GM23338 (cell line): ENCODE measurements at regions not wholly inside any gene's neighbourhood (a gene's known extent, or its start where the extent isn't known, plus 50 kb on each side); places are given as distances from the start of the nearest gene placed in this dataset.

Experiments used
- ATAC-seq: fragments of 200-7000 bp; cut with Tn5 transposase; 3 replicates; pipeline ENCODE4 v1.9.1; 2020
- DNase-seq: peaks from one replicate; pipeline ENCODE4 v3.0.0-alpha.2; 2015; ENCODE audit warnings: low spot score
- H2AFZ ChIP-seq: fragments of 200-600 bp; sonication (generic); 2 replicates; pipeline ENCODE4 v1.8.0; 2016; ENCODE audit warnings: antibody characterized with exemption, mild to moderate bottlenecking, moderate library complexity
- H3F3A ChIP-seq: fragments of 200-600 bp; sonication (generic); replicated peaks from 2 replicates; pipeline ENCODE4 v1.8.0; 2017; ENCODE audit warnings: antibody characterized with exemption, mixed run types, low read depth
- H3K27ac ChIP-seq: fragments of 200-600 bp; sonication (generic); 2 replicates; pipeline ENCODE4 v1.6.1; 2016; ENCODE audit warnings: low read depth
- H3K27me3 ChIP-seq: fragments of 200-600 bp; sonication (generic); 2 replicates; pipeline ENCODE4 v1.8.0; 2016; ENCODE audit warnings: mild to moderate bottlenecking, mixed run types, moderate library complexity; ENCODE audit not compliant: insufficient read depth
- H3K36me3 ChIP-seq: fragments of 200-600 bp; sonication (generic); 2 replicates; pipeline ENCODE4 v1.8.0; 2016; ENCODE audit warnings: mild to moderate bottlenecking; ENCODE audit not compliant: insufficient read depth
- H3K4me1 ChIP-seq: fragments of 200-600 bp; sonication (generic); 2 replicates; pipeline ENCODE4 v1.8.0; 2016; ENCODE audit warnings: mild to moderate bottlenecking, moderate library complexity; ENCODE audit not compliant: insufficient read depth
- H3K4me2 ChIP-seq: fragments of 200-600 bp; sonication (generic); 2 replicates; pipeline ENCODE4 v1.7.1; 2017; ENCODE audit warnings: mixed run types
- H3K4me3 ChIP-seq: fragments of 200-600 bp; sonication (generic); 2 replicates; pipeline ENCODE4 v1.6.1; 2016; ENCODE audit warnings: mixed run types
- H3K79me2 ChIP-seq: fragments of 200-600 bp; sonication (generic); replicated peaks from 2 replicates; pipeline ENCODE4 v1.8.0; 2017; ENCODE audit warnings: mild to moderate bottlenecking; ENCODE audit not compliant: insufficient read depth
- H3K9me2 ChIP-seq: fragments of 200-600 bp; sonication (generic); 2 replicates; pipeline ENCODE4 v1.8.0; 2017; ENCODE audit not compliant: insufficient read depth
- H4K20me1 ChIP-seq: fragments of 200-600 bp; sonication (generic); replicated peaks from 2 replicates; pipeline ENCODE4 v1.8.0; 2017; ENCODE audit warnings: mild to moderate bottlenecking; ENCODE audit not compliant: insufficient read depth
- H3K27ac Mint-ChIP-seq: 2 replicates; pipeline ENCODE4 v1.8.0; 2020; ENCODE audit warnings: inconsistent platforms, mild to moderate bottlenecking, moderate library complexity, mixed read lengths
- H3K27me3 Mint-ChIP-seq: 3 replicates; pipeline ENCODE4 v1.8.0; 2022; ENCODE audit warnings: low read depth, mild to moderate bottlenecking, moderate library complexity, mixed read lengths, inconsistent platforms; ENCODE audit not compliant: insufficient read depth, poor library complexity
- H3K36me3 Mint-ChIP-seq: 3 replicates; pipeline ENCODE4 v1.8.0; 2021; ENCODE audit warnings: low read depth, mild to moderate bottlenecking, inconsistent platforms, moderate library complexity, mixed read lengths
- H3K4me1 Mint-ChIP-seq: 3 replicates; pipeline ENCODE4 v1.8.0; 2020; ENCODE audit warnings: mild to moderate bottlenecking, inconsistent platforms, mixed read lengths
- H3K4me3 Mint-ChIP-seq: 3 replicates; pipeline ENCODE4 v1.8.0; 2021; ENCODE audit warnings: moderate library complexity, mild to moderate bottlenecking, inconsistent platforms, mixed read lengths
- H3K9me3 Mint-ChIP-seq: 3 replicates; pipeline ENCODE4 v1.8.0; 2020; ENCODE audit warnings: moderate library complexity, mild to moderate bottlenecking, inconsistent platforms, mixed read lengths
- CTCF ChIP-seq, 2 experiments: fragments of 200-600 bp in 1 of 2; sonication (generic) in 1 of 2; conservative IDR thresholded peaks; 2 replicates each; pipeline versions ENCODE4 v1.5.1 to v1.6.1; 2016 to 2017; ENCODE audit warnings: antibody characterized with exemption in 2 of 2, low read depth in 2 of 2, mild to moderate bottlenecking in 2 of 2, moderate library complexity in 1 of 2
- ETS1 ChIP-seq: IDR thresholded peaks from 2 replicates; pipeline ENCODE4 v1.6.1; 2016; ENCODE audit warnings: antibody characterized with exemption
- EZH2 ChIP-seq: fragments of 200-600 bp; sonication (generic); IDR thresholded peaks from one replicate; pipeline ENCODE4 v1.8.0; 2017; ENCODE audit warnings: antibody characterized with exemption, mild to moderate bottlenecking, low read depth; ENCODE audit not compliant: unreplicated experiment
- EZH2phosphoT487 ChIP-seq: fragments of 200-600 bp; sonication (generic); IDR thresholded peaks from one replicate; pipeline ENCODE4 v1.8.1; 2018; ENCODE audit warnings: antibody characterized with exemption; ENCODE audit not compliant: unreplicated experiment
- JUNB ChIP-seq: IDR thresholded peaks from one replicate; pipeline ENCODE4 v1.6.1; 2016; ENCODE audit warnings: antibody characterized with exemption; ENCODE audit not compliant: unreplicated experiment
- NANOG ChIP-seq: IDR thresholded peaks from 2 replicates; pipeline ENCODE4 v1.6.1; 2016; ENCODE audit warnings: antibody characterized with exemption, borderline replicate concordance
- POLR2AphosphoS5 ChIP-seq: IDR thresholded peaks from 2 replicates; pipeline ENCODE4 v1.6.1; 2016; ENCODE audit warnings: antibody characterized with exemption, low read depth
- STAT1 ChIP-seq: IDR thresholded peaks from one replicate; pipeline ENCODE4 v1.6.1; 2016; ENCODE audit warnings: antibody characterized with exemption; ENCODE audit not compliant: unreplicated experiment
- ZNF331 ChIP-seq: fragments of 250-450 bp; sonication (Bioruptor Pico); IDR thresholded peaks from 2 replicates; pipeline ENCODE4 v1.5.0; 2020; ENCODE audit warnings: low read depth, mild to moderate bottlenecking, moderate library complexity

GRCh38 chr9:104374711-104375110 lies 129.4 kb upstream of the OR13F1 start (continued):
- no peak for TF ChIP-seq ETS1
- no peak for TF ChIP-seq STAT1

GRCh38 chr9:104386013-104386412 lies 118.0 kb upstream of the OR13F1 start:
- Histone ChIP-seq H3F3A (no peaks in the 10 kb centered on the region), H3K4me3 (no peak overlapping the region), H3K4me2 (no peak overlapping the region), H4K20me1 (no peaks in the 10 kb centered on the region), H3K36me3 (no peaks in the 10 kb centered on the region), H3K9me2 (no peaks in the 10 kb centered on the region), H3K4me1 (peaks cover 8% of the 10 kb centered on the region; the same call in 1 of the 2 replicates), H2AFZ (peak overlapping the region; percentile 5; the same call in 1 of the 2 replicates), H3K27me3 (no peaks in the 10 kb centered on the region), H3K79me2 (no peaks in the 10 kb centered on the region), H3K27ac (no peak overlapping the region)
- no peak for ATAC-seq
- no peaks in the 10 kb centered on the region for H3K27me3 Mint-ChIP-seq
- H3K4me1 Mint-ChIP-seq = peaks cover 7% of the 10 kb centered on the region; the same call in 2 of the 3 replicates
- no peak overlapping the region for H3K27ac Mint-ChIP-seq
- no peaks in the 10 kb centered on the region for H3K9me3 Mint-ChIP-seq
- H3K4me3 Mint-ChIP-seq = no peak overlapping the region
- H3K36me3 Mint-ChIP-seq = no peaks in the 10 kb centered on the region
- no peak for DNase-seq
- TF ChIP-seq EZH2phosphoT487 (no peak), CTCF (conservative IDR thresholded peaks at IDR 0.05; ENCODE audit: low read depth in 2 of 2) (no peak), JUNB (no peak), POLR2AphosphoS5 (no peak), ETS1 (no peak)

GRCh38 chr9:104386425-104387069 lies 117.5 kb upstream of the OR13F1 start:
- peaks cover 8% of the 10 kb centered on the region; the same call in 1 of the 2 replicates for H3K4me1 ChIP-seq
- H3K36me3 ChIP-seq = no peaks in the 10 kb centered on the region
- TF ChIP-seq EZH2 (no peak), NANOG (no peak), ZNF331 (no peak), CTCF (conservative IDR thresholded peaks at IDR 0.05; ENCODE audit: low read depth in 2 of 2) (peak; percentile 77 to 84)
- DNase-seq (peak; percentile 71), ATAC-seq (peak; percentile 87)
- H3K79me2 ChIP-seq = no peaks in the 10 kb centered on the region
- no peak overlapping the region for H3K27ac ChIP-seq
- H3K27ac Mint-ChIP-seq = no peak overlapping the region
- H3K4me1 Mint-ChIP-seq = peaks cover 7% of the 10 kb centered on the region; the same call in 2 of the 3 replicates
- H4K20me1 ChIP-seq = no peaks in the 10 kb centered on the region
- H3K4me2 ChIP-seq = no peak overlapping the region
- no peak overlapping the region for H2AFZ ChIP-seq
- no peaks in the 10 kb centered on the region for H3K36me3 Mint-ChIP-seq
- no peaks in the 10 kb centered on the region for H3F3A ChIP-seq
- H3K4me3 ChIP-seq = no peak overlapping the region
- no peaks in the 10 kb centered on the region for H3K27me3 Mint-ChIP-seq
- no peak overlapping the region for H3K4me3 Mint-ChIP-seq
- H3K27me3 ChIP-seq = no peaks in the 10 kb centered on the region
- H3K9me3 Mint-ChIP-seq = no peaks in the 10 kb centered on the region
- no peaks in the 10 kb centered on the region for H3K9me2 ChIP-seq
